ENCODE measurements at regions not wholly inside any gene's neighbourhood (a gene's known extent, or its start where the extent isn't known, plus 50 kb on each side); places are given as distances from the start of the nearest gene placed in this dataset.

GRCh38 chr6:139828751-139829519, 454.5 kb upstream of the CITED2 start:
- DNase-seq: peak; percentile 48 to 79
- H3K36me3 ChIP-seq: no peaks in the 10 kb centered on the region
- peak overlapping the region; percentile 50 for H3K27ac ChIP-seq
- no peaks in the 10 kb centered on the region for H3K27me3 ChIP-seq
- H3K4me1 ChIP-seq: peaks cover 18% of the 10 kb centered on the region
- H3K4me3 ChIP-seq: no peak overlapping the region
- H3K9me3 ChIP-seq (replicated peaks): no peaks in the 10 kb centered on the region; the same call in 1 of the 2 replicates

DNA sequence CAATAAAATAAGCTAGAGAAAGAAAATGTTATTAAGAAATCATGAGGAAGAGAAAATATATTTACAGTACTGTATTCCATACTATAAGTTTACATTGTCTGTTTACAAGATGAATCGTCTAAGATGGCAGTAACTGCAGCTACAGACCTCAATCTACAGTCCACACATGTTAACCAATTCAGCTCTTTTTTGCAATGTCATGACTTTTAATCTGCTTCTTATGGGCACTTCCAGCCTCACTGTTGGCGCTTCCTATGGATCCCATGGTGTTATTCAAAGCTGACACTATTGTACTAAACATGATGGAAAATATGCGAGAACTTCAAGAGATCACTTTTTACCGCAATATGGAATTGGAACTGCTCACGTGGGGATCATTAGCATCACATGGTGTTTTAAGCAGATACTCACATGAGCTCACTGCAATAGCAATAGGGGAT, 451.5 kb upstream of the CITED2 start:
- Histone ChIP-seq H3K4me3 (no peak overlapping the region), H3K9me3 (replicated peaks) (no peaks in the 10 kb centered on the region; the same call in 1 of the 2 replicates), H3K36me3 (no peaks in the 10 kb centered on the region), H3K27me3 (no peaks in the 10 kb centered on the region), H3K27ac (no peak overlapping the region), H3K4me1 (peaks cover 18% of the 10 kb centered on the region)
- DNase-seq: no peak

GRCh38 chr6:139824864-139825263, 450.4 kb upstream of the CITED2 start:
- DNase-seq: no peak

DNA sequence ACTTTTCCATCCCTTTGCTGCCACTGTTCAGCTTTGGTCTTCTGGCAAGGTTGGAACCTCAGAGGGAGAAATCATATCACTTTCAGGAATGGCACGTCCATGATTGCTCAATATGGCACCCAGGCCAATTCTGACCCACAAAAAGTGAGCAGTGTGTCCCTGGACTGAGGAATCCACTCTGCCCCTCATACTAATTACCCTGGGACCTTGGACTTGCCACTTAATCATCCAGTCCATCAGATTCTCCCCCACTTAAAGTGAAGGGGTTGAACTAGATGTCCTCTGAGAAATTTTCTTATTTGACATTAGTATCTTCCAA, 449.3 kb upstream of the CITED2 start:
- H3K4me3 ChIP-seq: no peak overlapping the region
- peaks cover 12% of the 10 kb centered on the region for H3K4me1 ChIP-seq
- no peak for DNase-seq
- no peak overlapping the region for H3K27ac ChIP-seq
- H3K27me3 ChIP-seq: no peaks in the 10 kb centered on the region
- no peaks in the 10 kb centered on the region; the same call in 1 of the 2 replicates for H3K9me3 ChIP-seq (replicated peaks)
- H3K36me3 ChIP-seq: no peaks in the 10 kb centered on the region

More at GRCh38 chr6:139824864-139825263, 450.4 kb upstream of the CITED2 start:
- Histone ChIP-seq H3K36me3 (no peaks in the 10 kb centered on the region), H3K27me3 (no peaks in the 10 kb centered on the region), H3K9me3 (replicated peaks) (no peaks in the 10 kb centered on the region; the same call in 1 of the 2 replicates), H3K4me1 (peaks cover 21% of the 10 kb centered on the region), H3K27ac (no peak overlapping the region), H3K4me3 (no peak overlapping the region)

GRCh38 chr6:139823099-139823807, 448.8 kb upstream of the CITED2 start:
- Histone ChIP-seq H3K9me3 (replicated peaks) (no peaks in the 10 kb centered on the region; the same call in 1 of the 2 replicates), H3K27ac (no peak overlapping the region), H3K4me1 (peaks cover 7% of the 10 kb centered on the region), H3K27me3 (no peaks in the 10 kb centered on the region), H3K36me3 (no peaks in the 10 kb centered on the region), H3K4me3 (no peak overlapping the region)
- no peak for DNase-seq

DNA sequence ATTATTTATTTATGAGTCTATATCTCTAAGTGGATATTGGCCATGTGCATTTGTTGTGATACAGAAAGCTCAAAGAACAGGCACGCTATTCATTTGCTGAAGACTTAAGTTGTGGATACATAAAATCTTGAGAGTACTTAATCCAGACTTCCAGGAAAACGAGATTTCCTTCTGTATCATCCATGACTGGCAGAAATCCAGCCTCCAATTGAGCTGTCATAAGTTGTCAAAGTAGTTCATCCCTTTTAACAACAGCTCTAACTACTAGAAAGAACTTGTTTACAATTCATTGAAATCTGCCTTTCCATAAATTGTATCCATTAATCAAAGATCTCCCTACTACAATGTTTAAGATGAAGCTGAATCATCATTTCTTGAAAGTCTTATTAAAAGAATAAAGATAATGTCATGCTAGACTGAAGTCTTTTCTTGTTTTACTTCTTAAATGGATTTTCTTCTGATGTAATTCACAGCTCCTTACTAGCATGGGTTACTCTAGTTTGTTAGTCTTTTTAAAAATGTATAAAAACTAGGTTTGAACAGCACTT, 447.3 kb upstream of the CITED2 start:
- Histone ChIP-seq H3K9me3 (replicated peaks) (no peaks in the 10 kb centered on the region; the same call in 1 of the 2 replicates), H3K4me3 (no peak overlapping the region), H3K4me1 (peaks cover 4% of the 10 kb centered on the region; the same call in 1 of the 2 replicates), H3K27ac (no peak overlapping the region), H3K27me3 (no peaks in the 10 kb centered on the region), H3K36me3 (no peaks in the 10 kb centered on the region)
- DNase-seq: no peak

GRCh38 chr6:139820210-139820609, 445.8 kb upstream of the CITED2 start:
- H3K27me3 ChIP-seq: no peaks in the 10 kb centered on the region
- H3K36me3 ChIP-seq: no peaks in the 10 kb centered on the region
- H3K27ac ChIP-seq: no peak overlapping the region
- H3K4me3 ChIP-seq: no peak overlapping the region
- H3K4me1 ChIP-seq: peaks cover 4% of the 10 kb centered on the region; the same call in 1 of the 2 replicates
- no peak for DNase-seq
- no peaks in the 10 kb centered on the region; the same call in none of the 2 replicates for H3K9me3 ChIP-seq (replicated peaks)

DNA sequence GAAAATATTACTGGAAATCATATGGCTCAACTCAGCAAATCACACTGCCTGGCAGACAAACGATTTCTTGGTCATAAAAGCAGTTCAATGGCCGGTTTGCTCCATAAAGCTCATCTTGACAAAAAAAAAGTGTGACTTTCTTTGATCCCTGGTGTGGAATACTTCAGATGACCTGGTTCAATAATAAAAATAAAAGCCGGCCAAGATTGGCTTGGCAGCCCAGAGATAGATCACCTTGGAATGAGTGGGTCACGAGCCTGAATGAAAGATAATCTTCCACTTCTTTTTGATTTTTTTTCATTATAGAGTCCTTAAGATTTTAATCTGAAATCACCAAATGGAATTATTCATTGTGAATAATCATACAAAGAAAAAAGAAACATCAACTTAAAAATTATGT, 445.3 kb upstream of the CITED2 start:
- no peak overlapping the region for H3K27ac ChIP-seq
- no peaks in the 10 kb centered on the region; the same call in none of the 2 replicates for H3K9me3 ChIP-seq (replicated peaks)
- no peak for DNase-seq
- no peaks in the 10 kb centered on the region for H3K27me3 ChIP-seq
- H3K4me1 ChIP-seq: peaks cover 4% of the 10 kb centered on the region; the same call in 1 of the 2 replicates
- no peak overlapping the region for H3K4me3 ChIP-seq
- H3K36me3 ChIP-seq: no peaks in the 10 kb centered on the region

GRCh38 chr6:139812939-139813338, 438.5 kb upstream of the CITED2 start:
- Histone ChIP-seq H3K27me3 (no peaks in the 10 kb centered on the region), H3K36me3 (no peaks in the 10 kb centered on the region), H3K27ac (no peak overlapping the region), H3K9me3 (replicated peaks) (no peaks in the 10 kb centered on the region; the same call in 1 of the 2 replicates), H3K4me1 (no peaks in the 10 kb centered on the region), H3K4me3 (no peak overlapping the region)
- no peak for DNase-seq

DNA sequence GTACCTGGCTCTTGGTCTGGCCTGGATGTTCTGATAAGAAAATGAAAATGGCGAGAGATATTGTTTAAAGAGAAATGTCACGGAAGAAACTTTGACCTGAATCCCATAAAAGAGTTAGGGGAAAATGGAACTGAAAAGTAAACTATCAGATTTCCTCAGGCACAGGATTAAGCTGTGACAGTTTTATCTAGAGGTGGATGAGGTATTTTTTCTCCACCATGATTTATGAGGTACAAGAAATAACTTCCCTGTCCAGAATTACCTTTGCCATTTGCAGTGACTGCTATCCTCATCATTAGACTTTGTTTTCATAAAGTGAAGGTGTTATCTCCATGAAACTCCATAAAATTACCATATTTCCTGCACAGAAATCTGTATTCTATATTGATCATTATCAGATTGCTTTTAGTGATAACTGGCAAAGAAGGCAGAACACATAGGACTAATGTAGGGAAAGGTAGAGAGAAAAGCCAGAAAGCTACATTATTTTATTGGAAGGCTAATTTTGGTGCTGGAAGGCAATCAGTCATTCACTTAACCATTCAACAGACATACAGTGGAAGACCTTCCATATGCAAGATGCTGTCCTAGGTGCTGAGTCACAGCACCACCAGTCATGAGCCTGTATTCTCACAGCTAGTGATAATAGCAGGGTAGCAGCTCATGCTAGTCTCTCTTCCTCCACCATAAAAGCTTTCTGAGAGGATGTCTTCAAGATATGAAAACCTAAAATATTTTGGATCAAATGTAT, 427.3 kb upstream of the CITED2 start:
- peak in 1 of 2 experiments; percentile 35 for DNase-seq
- no peaks in the 10 kb centered on the region for H3K9me3 ChIP-seq (replicated peaks)
- no peak overlapping the region for H3K4me3 ChIP-seq
- H3K27ac ChIP-seq: no peak overlapping the region
- H3K4me1 ChIP-seq: peaks cover 7% of the 10 kb centered on the region
- no peaks in the 10 kb centered on the region for H3K36me3 ChIP-seq
- H3K27me3 ChIP-seq: no peaks in the 10 kb centered on the region

DNA sequence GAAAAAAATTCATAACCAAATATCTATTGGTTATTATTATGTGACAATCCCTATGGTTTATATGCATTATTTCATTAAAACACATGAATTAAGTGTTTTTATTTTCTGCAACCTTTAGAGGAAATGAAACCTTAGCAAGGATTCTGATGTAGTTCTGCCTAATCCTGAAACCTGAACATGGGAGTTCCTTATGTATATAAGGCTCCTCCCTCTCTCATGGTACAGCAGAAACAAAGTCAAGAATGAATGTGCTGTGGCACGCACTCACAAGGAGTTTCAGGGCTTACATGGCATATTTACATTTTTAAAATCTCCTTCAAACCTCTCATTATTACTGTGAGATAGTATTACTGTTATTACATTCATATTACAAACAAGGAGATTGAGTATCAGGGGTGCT, 426.4 kb upstream of the CITED2 start:
- H3K4me3 ChIP-seq: no peak overlapping the region
- H3K4me1 ChIP-seq: peaks cover 7% of the 10 kb centered on the region
- no peak overlapping the region for H3K27ac ChIP-seq
- no peaks in the 10 kb centered on the region for H3K9me3 ChIP-seq (replicated peaks)
- no peak for DNase-seq
- no peaks in the 10 kb centered on the region for H3K36me3 ChIP-seq
- no peaks in the 10 kb centered on the region for H3K27me3 ChIP-seq

GRCh38 chr6:139790527-139790926, 416.1 kb upstream of the CITED2 start:
- Histone ChIP-seq H3K27ac (no peak overlapping the region), H3K9me3 (replicated peaks) (no peaks in the 10 kb centered on the region; the same call in none of the 2 replicates), H3K27me3 (no peaks in the 10 kb centered on the region), H3K4me3 (no peak overlapping the region), H3K4me1 (no peaks in the 10 kb centered on the region), H3K36me3 (no peaks in the 10 kb centered on the region)
- DNase-seq: no peak

DNA sequence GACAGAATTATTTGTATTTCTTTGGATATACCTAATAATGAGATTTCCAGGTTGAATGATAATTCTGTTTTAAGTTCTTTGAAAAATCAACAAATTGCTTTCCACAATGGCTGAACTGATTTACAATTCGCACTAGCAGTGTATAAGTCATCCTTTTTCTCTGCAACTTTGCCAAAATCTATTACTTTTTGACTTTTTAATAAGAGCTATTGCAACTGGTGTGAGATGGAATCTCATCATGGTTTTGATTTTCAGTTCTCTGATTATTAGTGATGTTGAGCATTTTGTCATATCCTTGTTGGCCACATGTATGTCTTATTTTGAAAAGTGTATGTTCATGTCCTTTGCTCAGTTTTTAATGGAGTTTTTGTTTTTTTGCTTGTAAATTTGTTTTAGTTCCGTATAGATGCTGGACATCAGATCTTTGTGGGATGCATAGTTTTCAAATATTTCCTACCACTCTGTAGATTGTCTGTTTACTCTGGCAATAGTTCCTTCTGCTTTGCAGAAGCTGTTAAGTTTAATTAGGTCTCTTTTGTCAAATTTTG, 409.8 kb upstream of the CITED2 start:
- no peak for DNase-seq
- no peaks in the 10 kb centered on the region for H3K36me3 ChIP-seq
- H3K27me3 ChIP-seq: no peaks in the 10 kb centered on the region
- H3K27ac ChIP-seq: no peak overlapping the region
- no peaks in the 10 kb centered on the region; the same call in none of the 2 replicates for H3K9me3 ChIP-seq (replicated peaks)
- 0 out of 2 replicates have a peak, but pooled peaks cover under 1% of the 10 kb centered on the region for H3K4me1 ChIP-seq
- H3K4me3 ChIP-seq: no peak overlapping the region

Data from SJCRH30 (cell line).